ENCODE measurements at regions not wholly inside any gene's neighbourhood (a gene's known extent, or its start where the extent isn't known, plus 50 kb on each side); places are given as distances from the start of the nearest gene placed in this dataset.

- DNase-seq (ENCODE audit: extremely low read depth in 1 of 2, low read depth in 1 of 2) = no peak
Measured at GRCh38 chr21:31570824-31571566, 88.5 kb upstream of the SOD1 start.

GRCh38 chr21:31566611-31567010 is 92.9 kb upstream of the SOD1 start:
- DNase-seq (ENCODE audit: extremely low read depth in 1 of 2, low read depth in 1 of 2) = no peak

DNA sequence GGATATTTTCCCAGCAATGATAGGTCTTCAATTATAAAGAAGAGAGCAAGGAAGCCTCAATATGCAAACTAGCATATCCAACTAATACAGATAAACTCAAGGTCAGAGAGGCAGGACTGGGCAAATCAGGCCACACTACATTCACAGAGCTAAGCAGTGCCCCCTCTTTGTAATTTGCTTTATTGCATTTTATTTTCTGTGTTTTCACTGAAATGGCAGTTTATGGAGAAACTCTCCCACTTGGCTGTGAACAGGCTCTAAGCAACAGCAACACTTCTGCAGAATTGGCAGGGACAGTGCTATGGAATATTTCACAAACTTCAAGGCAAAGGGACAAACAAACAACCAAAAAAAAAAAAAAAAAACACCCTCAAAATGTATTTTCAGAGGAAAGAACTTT is 93.4 kb upstream of the SOD1 start:
- no peak for DNase-seq (ENCODE audit: extremely low read depth in 1 of 2, low read depth in 1 of 2)

GRCh38 chr21:31564439-31564838 is 95.1 kb upstream of the SOD1 start:
- no peak for DNase-seq (ENCODE audit: extremely low read depth in 1 of 2, low read depth in 1 of 2)

- no peak for DNase-seq (ENCODE audit: extremely low read depth in 1 of 2, low read depth in 1 of 2)
Measured at GRCh38 chr21:31560479-31560878, 99.0 kb upstream of the SOD1 start.

DNA sequence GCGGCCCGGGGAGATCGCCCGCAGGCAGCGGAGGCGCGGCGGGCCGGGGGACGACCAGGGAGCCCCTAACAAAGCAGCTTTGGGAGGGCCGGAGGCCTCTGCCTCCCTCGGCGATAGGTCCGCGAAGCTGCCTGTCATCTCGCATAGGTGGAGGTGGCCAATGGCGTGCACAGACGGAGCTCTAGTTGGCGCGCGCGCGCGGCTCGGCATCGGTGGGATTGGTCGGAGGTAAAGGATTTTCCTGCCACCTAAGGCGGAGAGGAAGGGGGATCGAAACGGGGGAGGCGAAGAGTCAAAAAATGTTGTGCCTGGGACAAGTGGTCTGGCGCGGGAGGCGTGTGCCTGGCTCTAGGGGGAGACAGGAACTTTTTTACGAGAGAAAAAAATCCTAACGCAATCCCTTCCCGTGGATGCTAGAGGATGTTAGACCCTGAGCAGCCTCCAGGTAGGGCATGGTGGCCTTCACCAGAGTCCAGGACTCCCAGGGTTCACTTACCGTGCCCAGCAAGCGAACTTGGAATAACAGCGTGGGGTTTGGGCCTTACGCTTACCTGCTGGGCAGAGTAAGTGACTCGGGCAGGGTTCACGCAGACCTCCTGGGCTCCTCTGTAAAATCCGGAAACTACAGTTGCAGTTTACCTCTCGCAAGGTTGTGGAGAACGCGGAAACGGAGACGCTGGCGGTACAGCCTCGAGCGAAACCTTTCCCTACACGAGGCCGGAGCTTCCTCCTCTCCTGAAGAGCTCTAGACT is 99.9 kb upstream of the SOD1 start:
- DNase-seq (ENCODE audit: extremely low read depth in 1 of 2, low read depth in 1 of 2) = peak; percentile 85 to 87

DNA sequence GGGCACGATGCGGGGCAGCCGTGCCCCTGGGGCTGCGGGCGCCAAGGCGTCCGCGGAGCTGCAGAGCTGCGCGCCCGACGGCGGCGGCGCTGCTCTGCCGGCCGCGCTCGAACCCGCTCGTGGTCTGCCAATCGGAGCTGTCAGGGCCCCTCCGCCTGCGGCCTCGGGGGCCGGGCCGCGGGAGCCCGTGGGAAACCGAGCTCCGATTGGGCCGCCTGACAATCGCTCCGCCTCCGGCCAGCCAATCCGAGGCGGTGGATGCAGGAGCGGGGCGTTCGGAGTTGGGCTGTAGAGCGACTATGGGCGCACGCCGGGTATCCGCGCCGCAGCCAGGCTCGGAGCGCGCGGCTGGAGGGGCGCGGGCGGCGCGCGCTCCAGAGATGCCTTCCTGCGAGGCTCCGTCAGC is 100.5 kb upstream of the SOD1 start:
- peak; percentile 74 to 81 for DNase-seq (ENCODE audit: extremely low read depth in 1 of 2, low read depth in 1 of 2)

DNA sequence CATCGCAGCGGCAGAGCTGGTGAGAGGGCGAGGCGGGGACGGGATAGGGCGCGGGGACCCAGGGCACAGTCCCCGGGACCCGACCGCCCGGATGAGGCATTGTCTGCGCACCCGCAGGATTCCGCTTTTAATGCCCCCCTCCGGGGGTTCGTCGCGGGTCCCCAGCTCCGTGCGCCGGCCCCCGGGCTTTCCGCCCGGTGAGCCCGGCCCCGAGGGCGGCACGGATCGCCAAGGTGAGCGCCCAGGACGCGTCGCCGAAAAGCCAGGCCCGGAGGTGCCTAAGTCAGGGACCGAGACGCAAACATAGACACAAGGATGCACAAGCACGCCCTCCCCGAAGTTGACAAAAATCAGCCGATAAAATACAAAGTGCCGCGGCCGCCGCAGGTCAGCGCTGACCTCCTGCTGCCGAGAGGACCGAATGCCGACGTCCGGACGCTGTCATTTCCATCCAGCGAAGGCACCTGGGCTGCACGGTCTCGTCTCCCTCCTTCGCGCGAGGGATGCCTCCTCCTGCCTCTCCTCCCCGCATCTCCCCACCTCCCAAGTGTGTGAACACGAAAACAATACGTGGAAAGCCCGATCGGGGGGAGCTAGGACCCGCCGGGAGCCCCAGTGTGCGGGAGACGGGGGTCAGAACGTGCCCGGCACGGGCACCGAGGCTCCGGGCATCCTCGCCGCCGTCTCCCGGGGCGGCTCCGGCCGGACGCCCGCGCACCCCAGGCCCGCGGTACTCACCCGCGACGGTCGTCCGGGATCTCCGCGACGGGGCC is 101.1 kb upstream of the SOD1 start:
- no peak for DNase-seq (ENCODE audit: extremely low read depth in 1 of 2, low read depth in 1 of 2)

DNA sequence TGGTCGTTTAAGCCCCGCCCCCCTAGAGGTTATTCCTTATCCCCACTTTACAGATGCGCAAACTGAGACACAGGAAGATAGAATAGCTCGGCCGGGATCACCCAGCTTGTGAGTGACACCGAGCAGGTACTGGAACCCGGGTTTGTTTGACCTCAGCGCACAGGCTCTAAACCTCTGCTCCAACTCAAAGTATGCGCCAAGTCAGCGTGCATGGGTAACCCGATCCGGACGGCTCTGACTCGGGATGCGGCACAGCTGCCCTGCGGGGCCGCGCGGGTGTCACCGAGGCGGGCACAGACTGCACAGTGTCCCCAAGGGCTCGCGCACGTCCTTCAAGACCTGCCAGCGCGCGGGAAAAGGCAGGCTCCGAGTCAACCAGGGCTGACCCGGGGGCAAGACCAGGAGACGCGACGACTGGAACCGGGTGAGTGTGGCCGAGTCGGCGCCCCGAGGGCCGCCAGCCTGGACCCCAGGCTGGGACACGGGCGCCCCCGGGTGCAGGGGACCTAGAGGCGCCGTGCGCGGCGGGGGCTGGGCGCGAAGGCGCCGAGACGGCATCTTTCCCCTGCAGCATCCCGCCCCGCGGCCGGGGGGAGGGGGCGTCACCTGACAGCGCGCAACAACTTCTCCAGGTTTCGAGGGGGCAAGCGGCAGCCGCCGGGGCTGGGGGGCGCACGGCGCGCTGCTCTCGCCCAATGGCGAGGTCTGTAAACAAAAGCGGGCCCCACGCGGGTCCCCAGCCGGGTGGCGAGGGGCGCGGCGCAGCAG is 101.9 kb upstream of the SOD1 start:
- no peak for DNase-seq (ENCODE audit: extremely low read depth in 1 of 2, low read depth in 1 of 2)

- DNase-seq (ENCODE audit: extremely low read depth in 1 of 2, low read depth in 1 of 2) = no peak
Measured at GRCh38 chr21:31556662-31557061, 102.8 kb upstream of the SOD1 start.

DNA sequence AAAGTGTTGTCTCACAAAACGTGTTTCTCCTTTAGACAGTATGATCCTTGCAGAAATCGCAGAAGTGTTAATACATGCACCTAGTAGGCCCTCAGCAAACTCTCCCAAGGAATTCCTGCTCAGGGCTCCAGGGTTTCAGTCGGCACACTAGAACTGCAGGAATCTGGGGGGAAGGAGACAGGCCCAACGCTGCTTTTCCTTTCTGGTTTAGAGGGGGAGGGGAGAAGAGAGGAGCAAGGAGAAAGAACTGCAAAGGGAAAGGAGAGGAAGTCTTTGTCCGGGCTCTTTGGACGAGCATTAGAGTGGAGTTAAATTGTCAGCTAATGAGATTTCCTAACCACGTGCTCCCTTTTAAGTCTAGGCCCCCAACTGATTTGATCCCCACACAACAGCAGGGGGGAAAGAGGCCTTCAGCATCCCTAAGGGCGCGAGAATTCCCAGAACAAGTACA is 103.7 kb upstream of the SOD1 start:
- no peak for DNase-seq (ENCODE audit: extremely low read depth in 1 of 2, low read depth in 1 of 2)

DNA sequence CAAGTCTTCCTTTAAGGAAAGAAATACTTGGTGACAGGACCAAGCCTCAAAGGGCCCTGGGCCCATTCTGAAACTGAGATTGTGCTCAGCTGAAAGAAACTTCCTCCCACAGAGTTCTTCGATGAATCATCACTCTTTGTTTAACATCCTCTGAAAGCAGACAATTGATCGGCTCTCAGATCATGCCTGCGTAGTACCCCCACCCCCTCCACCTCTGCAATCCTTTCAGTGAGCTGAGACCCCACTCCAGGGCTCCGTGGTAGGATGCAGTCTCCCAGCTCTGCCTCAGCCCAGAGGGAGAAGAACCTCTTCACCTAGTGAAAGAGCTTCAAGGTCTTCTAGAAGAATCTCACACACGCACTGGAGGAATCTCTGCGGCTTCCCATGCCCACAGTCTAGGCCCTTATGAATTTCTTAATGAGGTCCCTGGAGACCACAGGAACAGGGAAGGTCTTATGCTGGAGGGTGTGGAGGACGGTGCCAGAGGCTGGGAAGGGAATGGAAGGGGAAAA is 104.9 kb upstream of the SOD1 start:
- no peak for DNase-seq (ENCODE audit: extremely low read depth in 1 of 2, low read depth in 1 of 2)

- DNase-seq (ENCODE audit: extremely low read depth in 1 of 2, low read depth in 1 of 2) = no peak
Measured at GRCh38 chr21:31553926-31554325, 105.6 kb upstream of the SOD1 start.

DNA sequence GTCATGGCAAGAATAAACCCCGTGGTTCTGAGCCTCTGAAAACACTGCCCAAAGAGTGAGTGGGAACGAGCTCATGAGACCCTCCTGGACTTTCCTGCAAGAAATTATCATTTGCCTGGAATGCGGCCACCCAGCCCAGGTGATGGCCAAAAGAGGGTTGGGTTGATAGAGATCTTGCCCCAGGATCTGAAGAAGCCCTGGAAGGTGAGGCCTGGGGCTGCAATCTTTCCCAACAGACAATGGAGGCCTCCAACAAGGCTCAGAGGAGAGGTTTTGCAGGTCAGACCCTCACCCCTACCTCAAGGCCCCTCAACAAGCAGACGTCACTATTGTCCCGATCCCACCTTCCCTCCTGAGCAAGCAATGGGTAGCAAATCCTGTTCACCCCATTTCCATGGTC is 106.0 kb upstream of the SOD1 start:
- no peak for DNase-seq (ENCODE audit: extremely low read depth in 1 of 2, low read depth in 1 of 2)

DNA sequence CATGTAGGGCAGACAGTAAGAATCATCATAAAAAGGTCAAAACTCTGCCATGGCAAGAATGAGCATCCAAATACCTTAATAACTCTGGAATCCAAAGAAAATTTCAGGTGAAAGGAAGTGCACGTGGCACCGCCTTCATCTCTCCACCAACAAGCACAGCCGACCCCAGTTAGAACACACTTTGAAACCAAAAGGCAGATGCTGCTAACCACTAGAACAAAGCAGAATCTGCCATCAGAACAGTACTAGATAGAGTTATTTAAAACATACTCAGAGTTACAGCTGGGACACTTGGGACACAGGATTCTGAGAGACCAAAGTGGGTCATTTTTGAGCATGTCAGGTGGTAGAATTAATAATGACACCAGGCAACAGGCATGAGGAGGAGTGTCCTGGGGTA is 106.7 kb upstream of the SOD1 start:
- no peak for DNase-seq (ENCODE audit: extremely low read depth in 1 of 2, low read depth in 1 of 2)

DNA sequence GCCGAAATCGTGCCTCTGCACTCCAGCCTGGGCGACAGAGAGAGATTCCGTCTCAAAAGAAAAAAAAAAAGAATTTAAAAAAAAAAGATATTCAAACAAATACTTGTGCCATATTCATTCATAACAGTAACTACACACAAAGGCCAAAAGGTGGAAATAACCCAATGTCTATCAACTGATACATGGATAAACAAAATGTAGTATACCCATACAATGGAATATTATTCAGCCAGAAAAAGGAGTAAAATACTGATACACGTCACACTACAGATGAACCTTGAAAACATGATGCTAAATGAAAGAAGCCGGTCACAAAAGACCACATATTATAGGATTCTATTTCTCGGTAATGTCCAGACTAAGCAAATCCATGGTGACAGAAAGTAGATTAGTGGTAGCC is 109.4 kb upstream of the SOD1 start:
- no peak for DNase-seq (ENCODE audit: extremely low read depth in 1 of 2, low read depth in 1 of 2)

- no peak for DNase-seq (ENCODE audit: extremely low read depth in 1 of 2, low read depth in 1 of 2)
Measured at GRCh38 chr21:31548688-31549087, 110.8 kb upstream of the SOD1 start.

DNA sequence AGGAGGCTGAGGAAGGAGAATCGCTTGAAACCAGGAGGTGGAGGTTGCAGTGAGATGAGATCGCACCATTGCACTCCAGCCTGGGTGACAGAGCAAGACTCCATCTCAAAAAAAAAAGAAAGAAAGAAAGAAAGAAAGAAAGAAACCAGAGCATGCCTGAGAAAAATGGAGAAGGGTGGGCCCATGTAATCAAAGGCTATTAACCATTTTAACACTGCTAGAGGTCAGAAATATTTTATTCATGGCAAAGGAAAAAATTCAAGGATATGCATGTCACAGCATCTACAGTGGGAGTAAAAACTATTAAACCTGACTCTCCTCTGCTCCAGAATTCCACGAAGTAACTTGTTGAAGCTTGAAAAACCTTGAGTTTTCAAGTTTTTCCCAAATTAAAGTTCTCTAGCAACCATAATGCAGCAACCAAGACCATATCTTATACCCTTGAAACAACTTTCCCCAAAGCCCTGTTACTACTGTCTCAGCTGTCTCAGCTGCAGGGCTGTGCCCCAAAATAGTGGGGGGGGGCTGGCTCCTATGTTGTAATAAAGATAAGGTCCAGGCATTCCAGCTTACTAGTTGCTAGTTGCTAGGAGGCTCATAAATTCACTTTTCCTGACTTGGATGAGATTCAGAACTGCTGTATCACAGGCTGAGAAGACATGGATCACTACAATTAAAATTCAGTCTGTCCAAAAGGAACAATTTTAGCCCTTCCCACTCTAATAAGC is 112.9 kb upstream of the SOD1 start:
- no peak for DNase-seq (ENCODE audit: extremely low read depth in 1 of 2, low read depth in 1 of 2)

- DNase-seq (ENCODE audit: extremely low read depth in 1 of 2, low read depth in 1 of 2) = no peak
Measured at GRCh38 chr21:31545036-31545435, 114.5 kb upstream of the SOD1 start.

DNA sequence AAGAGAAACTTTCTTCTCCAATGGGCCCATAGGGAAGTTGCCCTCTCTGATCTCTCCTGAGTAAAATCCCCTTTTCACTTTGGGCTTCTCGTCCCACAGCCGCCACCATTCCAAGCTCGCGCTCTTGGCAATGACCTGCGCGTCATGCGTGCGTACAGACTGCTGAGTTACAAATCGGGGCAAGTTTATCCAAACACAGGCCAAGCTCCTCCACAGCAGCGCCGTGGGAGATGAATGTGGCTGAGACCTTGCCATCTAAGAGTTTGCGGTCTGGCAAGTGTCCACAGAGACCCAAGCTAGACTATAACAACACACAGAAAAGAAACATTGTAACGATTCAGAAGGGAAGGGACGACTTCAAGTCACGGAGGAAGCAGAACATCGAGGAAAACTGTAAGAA is 116.3 kb upstream of the SOD1 start:
- DNase-seq (ENCODE audit: extremely low read depth in 1 of 2, low read depth in 1 of 2) = no peak
